ENCODE measurements at regions not wholly inside any gene's neighbourhood (a gene's known extent, or its start where the extent isn't known, plus 50 kb on each side); places are given as distances from the start of the nearest gene placed in this dataset.

DNA sequence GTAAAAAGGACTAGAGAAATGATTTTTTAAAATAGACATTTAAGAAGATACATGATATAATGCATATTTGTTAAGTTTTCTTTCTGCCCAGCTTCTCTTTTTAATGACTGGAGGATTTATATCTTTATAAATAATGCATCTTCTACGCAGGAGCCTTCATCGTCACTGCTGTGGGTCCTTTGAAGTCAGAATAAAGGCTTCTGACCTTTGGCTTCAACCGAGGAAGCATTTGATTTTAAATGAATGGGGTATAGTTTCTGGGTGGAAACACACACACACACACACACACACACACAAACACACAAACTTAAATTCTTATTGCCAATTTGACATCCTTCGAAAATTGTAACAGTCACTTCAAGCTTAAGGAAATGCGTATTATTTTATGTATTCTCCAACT is 690.9 kb downstream of the BRINP3 start:
- TF ChIP-seq, protein P1, sequence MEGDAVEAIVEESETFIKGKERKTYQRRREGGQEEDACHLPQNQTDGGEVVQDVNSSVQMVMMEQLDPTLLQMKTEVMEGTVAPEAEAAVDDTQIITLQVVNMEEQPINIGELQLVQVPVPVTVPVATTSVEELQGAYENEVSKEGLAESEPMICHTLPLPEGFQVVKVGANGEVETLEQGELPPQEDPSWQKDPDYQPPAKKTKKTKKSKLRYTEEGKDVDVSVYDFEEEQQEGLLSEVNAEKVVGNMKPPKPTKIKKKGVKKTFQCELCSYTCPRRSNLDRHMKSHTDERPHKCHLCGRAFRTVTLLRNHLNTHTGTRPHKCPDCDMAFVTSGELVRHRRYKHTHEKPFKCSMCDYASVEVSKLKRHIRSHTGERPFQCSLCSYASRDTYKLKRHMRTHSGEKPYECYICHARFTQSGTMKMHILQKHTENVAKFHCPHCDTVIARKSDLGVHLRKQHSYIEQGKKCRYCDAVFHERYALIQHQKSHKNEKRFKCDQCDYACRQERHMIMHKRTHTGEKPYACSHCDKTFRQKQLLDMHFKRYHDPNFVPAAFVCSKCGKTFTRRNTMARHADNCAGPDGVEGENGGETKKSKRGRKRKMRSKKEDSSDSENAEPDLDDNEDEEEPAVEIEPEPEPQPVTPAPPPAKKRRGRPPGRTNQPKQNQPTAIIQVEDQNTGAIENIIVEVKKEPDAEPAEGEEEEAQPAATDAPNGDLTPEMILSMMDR (IDR thresholded peaks at IDR 0.05; ENCODE audit: low read depth, low read length), result no peak
- no peak for TF ChIP-seq EZH2phosphoT487 (IDR thresholded peaks at IDR 0.05; ENCODE audit: low read depth)

Measured in OCI-LY3 (cell line).